DOHH2 (cell line): ENCODE measurements at regions not wholly inside any gene's neighbourhood (a gene's known extent, or its start where the extent isn't known, plus 50 kb on each side); places are given as distances from the start of the nearest gene placed in this dataset.

Experiments used
- H3F3A ChIP-seq: fragments of 200-600 bp; sonication (generic), shearing (Covaris generic); 2 replicates; pipeline ENCODE4 v1.6.0; 2016; ENCODE audit warnings: antibody characterized with exemption, mild to moderate bottlenecking; ENCODE audit not compliant: control insufficient read depth, insufficient read depth
- H3K27ac ChIP-seq: fragments of 200-600 bp; sonication (generic); 2 replicates; pipeline ENCODE4 v1.5.1; 2014; ENCODE audit warnings: low read depth, mild to moderate bottlenecking, low read length, moderate library complexity
- H3K27me3 ChIP-seq: fragments of 200-600 bp; sonication (generic); 2 replicates; pipeline ENCODE4 v1.6.1; 2014; ENCODE audit warnings: mild to moderate bottlenecking, low read length, mixed read lengths; ENCODE audit not compliant: control insufficient read depth
- H3K36me3 ChIP-seq: fragments of 200-600 bp; sonication (generic); 2 replicates; pipeline ENCODE4 v1.6.1; 2014; ENCODE audit warnings: mild to moderate bottlenecking, low read length, moderate library complexity, mixed read lengths; ENCODE audit not compliant: control insufficient read depth
- H3K4me1 ChIP-seq: fragments of 200-600 bp; sonication (generic); 2 replicates; pipeline ENCODE4 v1.6.1; 2014; ENCODE audit warnings: mild to moderate bottlenecking, low read length, mixed read lengths; ENCODE audit not compliant: control insufficient read depth
- H3K4me2 ChIP-seq: fragments of 200-600 bp; sonication (generic); 2 replicates; pipeline ENCODE4 v1.6.0; 2014; ENCODE audit warnings: mild to moderate bottlenecking, low read length, moderate library complexity
- H3K4me3 ChIP-seq: fragments of 200-600 bp; sonication (generic); 2 replicates; pipeline ENCODE4 v1.5.1; 2014; ENCODE audit warnings: mild to moderate bottlenecking, low read length, mixed read lengths
- H3K79me2 ChIP-seq: fragments of 200-600 bp; sonication (generic); 2 replicates; pipeline ENCODE4 v1.6.1; 2014; ENCODE audit warnings: mild to moderate bottlenecking, low read length, mixed read lengths; ENCODE audit not compliant: control insufficient read depth
- H3K9me2 ChIP-seq: fragments of 200-600 bp; sonication (generic); replicated peaks from 2 replicates; pipeline ENCODE4 v1.6.1; 2014; ENCODE audit warnings: mild to moderate bottlenecking, low read length, mixed read lengths; ENCODE audit not compliant: control insufficient read depth
- H3K9me3 ChIP-seq: fragments of 200-600 bp; sonication (generic); 2 replicates; pipeline ENCODE4 v1.6.1; 2014; ENCODE audit warnings: antibody characterized with exemption, low read length, mixed read lengths; ENCODE audit not compliant: control insufficient read depth, insufficient read depth
- H4K20me1 ChIP-seq: fragments of 200-600 bp; sonication (generic); 2 replicates; pipeline ENCODE4 v1.6.0; 2014; ENCODE audit warnings: low read depth, mild to moderate bottlenecking, antibody characterized with exemption, low read length, moderate library complexity; ENCODE audit not compliant: control insufficient read depth, insufficient read depth
- EZH2phosphoT487 ChIP-seq: fragments of 200-600 bp; sonication (generic); IDR thresholded peaks from 2 replicates; pipeline ENCODE4 v1.6.1; 2017; ENCODE audit warnings: borderline replicate concordance, mild to moderate bottlenecking, antibody characterized with exemption, low read length, moderate library complexity, mixed read lengths
- TF ChIP-seq, protein P1 (sequence below): fragments of 200-600 bp; sonication (generic); IDR thresholded peaks from one replicate; pipeline ENCODE4 v1.5.1; 2014; ENCODE audit warnings: antibody characterized with exemption, mild to moderate bottlenecking, low read depth, low read length; ENCODE audit not compliant: poor library complexity, severe bottlenecking

DNA sequence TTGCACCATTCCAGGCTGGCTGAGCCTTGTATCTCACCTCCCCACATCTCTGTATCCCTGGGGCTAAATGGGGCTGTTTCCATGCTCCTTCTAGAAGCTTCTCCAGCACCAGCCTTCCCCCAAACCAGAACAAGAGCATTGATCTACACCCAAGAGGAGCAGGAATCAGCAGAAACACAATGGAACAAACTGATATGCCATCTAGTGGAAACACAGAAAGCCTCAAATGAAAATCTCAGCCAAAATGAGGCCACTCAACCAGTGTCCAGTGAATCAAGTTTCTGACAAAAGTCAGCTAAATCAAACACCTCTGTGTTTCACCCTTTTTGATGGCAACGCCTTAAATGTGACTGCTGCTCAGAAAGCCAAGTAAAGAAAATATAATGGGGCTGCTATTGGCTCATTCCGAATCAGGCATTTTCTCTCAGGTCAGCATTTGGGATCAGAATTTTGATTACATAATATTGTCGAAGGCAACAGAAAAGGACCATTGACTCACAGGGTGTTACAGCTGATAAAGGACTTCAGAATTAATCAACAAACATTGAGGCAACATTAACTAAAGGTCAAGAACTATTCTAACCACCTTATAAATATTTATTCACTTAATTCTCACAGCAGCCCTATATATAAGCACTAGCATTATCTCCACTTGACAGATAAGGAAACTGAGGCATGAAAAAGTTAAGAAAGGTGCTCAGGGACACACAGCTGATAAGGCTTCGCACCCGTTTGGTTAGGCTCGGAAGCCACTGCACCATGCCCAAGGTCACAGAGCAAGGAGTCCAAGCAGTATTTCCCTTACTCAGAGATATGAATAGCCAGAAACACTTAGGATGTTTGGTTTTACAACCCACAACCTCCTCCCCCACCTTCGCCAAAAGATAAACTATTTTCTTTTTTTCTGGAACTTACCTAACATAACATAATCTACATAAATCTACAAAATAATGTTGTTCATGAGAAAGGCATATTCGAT lies 85.8 kb upstream of the KCNJ15 start:
- no peak overlapping the region for H3K4me3 ChIP-seq
- TF ChIP-seq, protein P1, sequence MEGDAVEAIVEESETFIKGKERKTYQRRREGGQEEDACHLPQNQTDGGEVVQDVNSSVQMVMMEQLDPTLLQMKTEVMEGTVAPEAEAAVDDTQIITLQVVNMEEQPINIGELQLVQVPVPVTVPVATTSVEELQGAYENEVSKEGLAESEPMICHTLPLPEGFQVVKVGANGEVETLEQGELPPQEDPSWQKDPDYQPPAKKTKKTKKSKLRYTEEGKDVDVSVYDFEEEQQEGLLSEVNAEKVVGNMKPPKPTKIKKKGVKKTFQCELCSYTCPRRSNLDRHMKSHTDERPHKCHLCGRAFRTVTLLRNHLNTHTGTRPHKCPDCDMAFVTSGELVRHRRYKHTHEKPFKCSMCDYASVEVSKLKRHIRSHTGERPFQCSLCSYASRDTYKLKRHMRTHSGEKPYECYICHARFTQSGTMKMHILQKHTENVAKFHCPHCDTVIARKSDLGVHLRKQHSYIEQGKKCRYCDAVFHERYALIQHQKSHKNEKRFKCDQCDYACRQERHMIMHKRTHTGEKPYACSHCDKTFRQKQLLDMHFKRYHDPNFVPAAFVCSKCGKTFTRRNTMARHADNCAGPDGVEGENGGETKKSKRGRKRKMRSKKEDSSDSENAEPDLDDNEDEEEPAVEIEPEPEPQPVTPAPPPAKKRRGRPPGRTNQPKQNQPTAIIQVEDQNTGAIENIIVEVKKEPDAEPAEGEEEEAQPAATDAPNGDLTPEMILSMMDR, result no peak
- no peak for TF ChIP-seq EZH2phosphoT487
- H3K4me1 ChIP-seq, result no peaks in the 10 kb centered on the region
- H3K36me3 ChIP-seq, result no peaks in the 10 kb centered on the region
- no peaks in the 10 kb centered on the region for H3F3A ChIP-seq
- H3K4me2 ChIP-seq, result no peak overlapping the region
- H3K9me3 ChIP-seq, result no peaks in the 10 kb centered on the region
- no peaks in the 10 kb centered on the region for H4K20me1 ChIP-seq
- no peak overlapping the region for H3K27ac ChIP-seq
- H3K9me2 ChIP-seq, result no peaks in the 10 kb centered on the region
- H3K79me2 ChIP-seq, result no peaks in the 10 kb centered on the region
- H3K27me3 ChIP-seq, result no peaks in the 10 kb centered on the region

DNA sequence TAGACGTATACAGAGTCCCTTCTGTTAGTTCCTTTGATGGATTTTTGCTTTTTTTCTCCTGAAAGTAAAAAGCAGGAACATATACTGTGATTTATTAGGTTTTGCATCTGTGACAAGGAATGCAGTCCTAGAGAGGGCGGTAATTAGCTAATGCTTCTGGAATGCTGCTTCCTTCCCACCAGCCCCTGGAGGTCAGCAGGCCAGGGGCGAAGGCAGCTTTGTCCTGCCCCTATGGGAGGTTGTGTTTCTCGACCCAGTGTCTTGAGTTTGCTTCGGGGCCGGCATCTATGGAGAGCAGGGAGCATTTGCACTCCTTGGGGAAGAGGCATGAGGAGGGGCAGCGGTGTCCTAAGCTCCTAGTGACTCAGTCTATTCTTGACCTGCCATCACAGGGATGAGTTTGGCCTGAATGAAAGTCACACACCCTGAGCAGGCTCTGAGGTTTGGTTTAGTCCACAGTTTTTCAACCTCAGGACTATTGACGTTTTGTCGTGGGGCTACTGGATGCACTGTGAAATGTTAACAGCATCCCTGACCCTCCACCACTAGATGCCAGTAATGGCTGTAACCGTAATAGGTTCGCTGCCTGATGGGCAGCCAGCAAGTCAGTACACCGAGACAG lies 85.0 kb upstream of the KCNJ15 start:
- Histone ChIP-seq H3K79me2 (no peaks in the 10 kb centered on the region), H3K4me1 (no peaks in the 10 kb centered on the region), H3K9me2 (no peaks in the 10 kb centered on the region), H4K20me1 (no peaks in the 10 kb centered on the region), H3K27me3 (no peaks in the 10 kb centered on the region), H3K9me3 (no peaks in the 10 kb centered on the region), H3K27ac (no peak overlapping the region), H3K4me3 (no peak overlapping the region), H3F3A (no peaks in the 10 kb centered on the region), H3K36me3 (no peaks in the 10 kb centered on the region), H3K4me2 (no peak overlapping the region)
- TF ChIP-seq, protein P1, result no peak
- TF ChIP-seq EZH2phosphoT487, result no peak

DNA sequence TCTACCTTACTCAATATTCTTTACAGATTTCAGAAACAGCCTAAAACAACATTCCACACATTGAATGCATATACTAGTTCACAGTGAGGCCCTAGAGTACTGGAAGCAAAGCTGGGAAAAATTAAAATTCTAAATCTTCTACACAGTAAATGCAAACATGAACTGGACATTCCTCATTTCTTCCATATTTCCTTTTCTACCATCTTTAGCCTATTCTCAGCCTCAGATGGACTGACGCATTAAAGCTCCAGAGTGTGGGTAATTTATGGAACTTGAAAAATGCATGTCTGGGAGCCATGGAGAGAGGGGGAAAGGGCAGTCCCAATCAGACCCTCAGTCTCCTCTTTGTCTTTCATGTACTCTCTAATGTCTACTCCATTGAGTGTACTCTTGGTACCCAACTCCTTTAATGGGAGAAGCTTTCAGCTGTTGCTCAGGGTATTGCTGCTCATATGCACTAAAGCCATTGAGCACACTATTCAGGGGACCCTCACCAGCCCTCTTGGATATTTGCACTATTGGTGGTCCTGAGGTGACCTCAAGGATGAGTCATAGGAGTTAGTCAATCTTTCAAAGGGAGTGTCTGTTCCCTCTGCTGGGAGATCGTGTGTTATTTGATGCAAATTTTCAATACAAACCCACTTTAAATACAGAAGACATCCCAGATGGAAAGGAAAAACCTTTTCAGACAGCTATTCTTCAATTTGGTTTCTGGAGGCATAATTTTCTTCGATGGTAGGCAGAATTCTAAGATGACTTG lies 83.3 kb upstream of the KCNJ15 start:
- TF ChIP-seq, protein P1, result no peak
- TF ChIP-seq EZH2phosphoT487, result no peak
- H3K27ac ChIP-seq, result no peak overlapping the region
- no peaks in the 10 kb centered on the region for H3K4me1 ChIP-seq

More for the DNA sequence above, 83.3 kb upstream of the KCNJ15 start:
- Histone ChIP-seq H3K79me2 (no peaks in the 10 kb centered on the region), H3K9me3 (no peaks in the 10 kb centered on the region), H3K4me3 (no peak overlapping the region), H3K9me2 (no peaks in the 10 kb centered on the region), H3F3A (no peaks in the 10 kb centered on the region), H3K27me3 (no peaks in the 10 kb centered on the region), H3K36me3 (no peaks in the 10 kb centered on the region), H4K20me1 (no peaks in the 10 kb centered on the region), H3K4me2 (no peak overlapping the region)
